HG03196 (cell line): ENCODE measurements at regions not wholly inside any gene's neighbourhood (a gene's known extent, or its start where the extent isn't known, plus 50 kb on each side); places are given as distances from the start of the nearest gene placed in this dataset.
"Not testable (repeated sequence)": the region's sequence is repeated elsewhere in the genome, so short reads cannot be mapped to it uniquely, and the experiment has no call there.

ENCODE experiments used
- ATAC-seq: cut with Tn5 transposase; IDR thresholded peaks from one replicate; pipeline ENCODE4 v1.9.1; 2021; ENCODE audit not compliant: unreplicated experiment

GRCh38 chr1:234770924-234771540 is 161.1 kb upstream of the IRF2BP2 start:
- ATAC-seq, result no peak

- no peak for ATAC-seq
These were observed 160.2 kb upstream of the IRF2BP2 start for GRCh38 chr1:234769986-234770795.

GRCh38 chr1:234769284-234769985 is 159.5 kb upstream of the IRF2BP2 start:
- ATAC-seq, result no peak

GRCh38 chr1:234768569-234769283 is 158.7 kb upstream of the IRF2BP2 start:
- no peak for ATAC-seq

- no peak for ATAC-seq
These were observed 158.2 kb upstream of the IRF2BP2 start for GRCh38 chr1:234768171-234768568.

- ATAC-seq, result no peak
These were observed 155.7 kb upstream of the IRF2BP2 start for GRCh38 chr1:234765672-234766071.

- no peak for ATAC-seq
These were observed 155.2 kb upstream of the IRF2BP2 start for GRCh38 chr1:234765181-234765580.

GRCh38 chr1:234763910-234764309 is 153.9 kb upstream of the IRF2BP2 start:
- no peak for ATAC-seq

GRCh38 chr1:234763367-234763766 is 153.4 kb upstream of the IRF2BP2 start:
- ATAC-seq, result no peak

- ATAC-seq, result not testable (repeated sequence)
These were observed 152.1 kb upstream of the IRF2BP2 start for GRCh38 chr1:234762127-234762526.

GRCh38 chr1:234760303-234760723 is 150.3 kb upstream of the IRF2BP2 start:
- ATAC-seq, result no peak

GRCh38 chr1:234759888-234760287 is 149.9 kb upstream of the IRF2BP2 start:
- ATAC-seq, result no peak

GRCh38 chr1:234758851-234759250 is 148.9 kb upstream of the IRF2BP2 start:
- ATAC-seq, result no peak

GRCh38 chr1:234756857-234757256 is 146.9 kb upstream of the IRF2BP2 start:
- no peak for ATAC-seq

GRCh38 chr1:234756066-234756774 is 146.2 kb upstream of the IRF2BP2 start:
- no peak for ATAC-seq

- no peak for ATAC-seq
These were observed 145.5 kb upstream of the IRF2BP2 start for GRCh38 chr1:234755449-234755863.

GRCh38 chr1:234753979-234754378 is 144.0 kb upstream of the IRF2BP2 start:
- no peak for ATAC-seq

- no peak for ATAC-seq
These were observed 142.9 kb upstream of the IRF2BP2 start for GRCh38 chr1:234752927-234753326.

- no peak for ATAC-seq
These were observed 141.7 kb upstream of the IRF2BP2 start for GRCh38 chr1:234751678-234752077.

GRCh38 chr1:234750922-234751627 is 141.1 kb upstream of the IRF2BP2 start:
- no peak for ATAC-seq
